GM12878 (cell line): ENCODE measurements at regions not wholly inside any gene's neighbourhood (a gene's known extent, or its start where the extent isn't known, plus 50 kb on each side); places are given as distances from the start of the nearest gene placed in this dataset.
A peak's percentile ranks its signal among the peaks of the same experiment; 100 is the strongest.

ENCODE experiments used
- ATAC-seq: fragments of 200-7000 bp; cut with Tn5 transposase; 3 replicates; pipeline ENCODE4 v1.9.1; 2020; ENCODE audit warnings: mild to moderate bottlenecking, moderate library complexity
- BruUV-seq: library from RNA; stranded (reverse); fragments of 400-500 nt; replicated peaks from 2 replicates; lab custom pipeline; 2021; lab: Mats Ljungman, UMichigan
- CTCF ChIA-PET: fragments of 300-600 bp; sonication (Branson Sonifier 250); formaldehyde crosslinking; extraction: SDS; loops from one replicate; lab custom pipeline; 2021; ENCODE audit warnings: inconsistent platforms; lab: Yijun Ruan, JAX
- POLR2A ChIA-PET: fragments of 350-600 bp; formaldehyde crosslinking; extraction: SDS; loops from one replicate; lab custom pipeline; 2021; ENCODE audit warnings: inconsistent platforms; lab: Charles Lee
- RAD21 ChIA-PET: fragments of 300-600 bp; sonication (Branson Sonifier 250); formaldehyde crosslinking; loops from one replicate; lab custom pipeline; 2023; ENCODE audit warnings: antibody characterized with exemption; ENCODE audit not compliant: unreplicated experiment; lab: Charles Lee
- SMC1A ChIA-PET: fragments of 300-600 bp; sonication (Branson Sonifier 250); formaldehyde crosslinking; loops from one replicate; lab custom pipeline; 2023; ENCODE audit not compliant: unreplicated experiment, uncharacterized antibody; lab: Charles Lee
- DNase-seq: peaks from one replicate; pipeline ENCODE4 v3.0.0-alpha.2; 2011; ENCODE audit warnings: low read depth, low spot score
- FAIRE-seq: peaks from 3 replicates; lab custom pipeline; 2011; peaks lifted over from hg19 to GRCh38; lab: Jason Lieb, UNC
- H2AFZ ChIP-seq: 2 replicates; pipeline ENCODE4 v1.6.0; 2011; ENCODE audit warnings: low read depth, low read length, control low read depth; ENCODE audit not compliant: control insufficient read depth
- H3K27ac ChIP-seq: 2 replicates; pipeline ENCODE4 v1.5.1; 2011; ENCODE audit warnings: control low read depth; ENCODE audit not compliant: control insufficient read depth, insufficient read depth
- H3K27me3 ChIP-seq, 2 experiments: replicated peaks in 1 of 2; 2 replicates each; pipeline versions ENCODE4 v1.6.0 to v1.6.1; 2011; ENCODE audit warnings: low read length in 1 of 2; ENCODE audit not compliant: control insufficient read depth in 2 of 2, insufficient read depth in 2 of 2
- H3K36me3 ChIP-seq, 2 experiments: 2 replicates each; pipeline ENCODE4 v1.5.1; 2011; ENCODE audit warnings: low read length in 1 of 2; ENCODE audit not compliant: control insufficient read depth in 2 of 2, insufficient read depth in 2 of 2
- H3K4me1 ChIP-seq: 2 replicates; pipeline ENCODE4 v1.6.1; 2011; ENCODE audit warnings: mild to moderate bottlenecking, low read length, moderate library complexity, mixed read lengths; ENCODE audit not compliant: control insufficient read depth, insufficient read depth
- H3K4me2 ChIP-seq: 2 replicates; pipeline ENCODE4 v1.6.0; 2011; ENCODE audit warnings: control low read depth; ENCODE audit not compliant: control insufficient read depth, insufficient read depth
- H3K4me3 ChIP-seq: fragments of 200-600 bp; sonication (generic); 2 replicates; pipeline ENCODE4 v1.5.1; 2016
- H3K79me2 ChIP-seq: 2 replicates; pipeline ENCODE4 v1.6.0; 2011; ENCODE audit warnings: low read length; ENCODE audit not compliant: control insufficient read depth, insufficient read depth
- H3K9ac ChIP-seq: 2 replicates; pipeline ENCODE4 v1.8.0; 2011; ENCODE audit warnings: low read length, control low read depth, mixed read lengths; ENCODE audit not compliant: control insufficient read depth, insufficient read depth
- H3K9me3 ChIP-seq: replicated peaks from 3 replicates; pipeline ENCODE4 v1.5.1; 2011; ENCODE audit warnings: mild to moderate bottlenecking, low read length; ENCODE audit not compliant: control insufficient read depth, insufficient read depth
- H4K20me1 ChIP-seq: 2 replicates; pipeline ENCODE4 v1.6.0; 2011; ENCODE audit not compliant: control insufficient read depth, insufficient read depth
- GATAD2B ChIP-seq: fragments of 450-650 bp; conservative IDR thresholded peaks from 2 replicates; pipeline ENCODE4 v1.6.1; 2017; ENCODE audit warnings: low read depth, mild to moderate bottlenecking, moderate library complexity
- RAD21 ChIP-seq: IDR thresholded peaks from 2 replicates; pipeline ENCODE4 v1.6.1; 2011; ENCODE audit warnings: mild to moderate bottlenecking, low read depth, low read length, moderate library complexity; ENCODE audit not compliant: insufficient read depth
- SMAD1 ChIP-seq: fragments of 450-650 bp; IDR thresholded peaks from 2 replicates; pipeline ENCODE4 v1.6.1; 2018; ENCODE audit warnings: mild to moderate bottlenecking, low read depth; ENCODE audit not compliant: partially characterized antibody
- SREBF2 ChIP-seq: IDR thresholded peaks from 2 replicates; pipeline ENCODE4 v1.6.1; 2012; ENCODE audit warnings: mild to moderate bottlenecking, low read length
- ZNF207 ChIP-seq: fragments of 450-650 bp; IDR thresholded peaks from 2 replicates; pipeline ENCODE4 v1.6.1; 2014; ENCODE audit warnings: antibody characterized with exemption, mild to moderate bottlenecking, borderline replicate concordance
- ZNF384 ChIP-seq: IDR thresholded peaks from 2 replicates; pipeline ENCODE4 v1.6.1; 2012; ENCODE audit warnings: low read depth, mild to moderate bottlenecking, low read length, improper control_type of control experiment, borderline replicate concordance
- ZNF622 ChIP-seq: fragments of 450-650 bp; IDR thresholded peaks from 2 replicates; pipeline ENCODE4 v1.6.1; 2017; ENCODE audit warnings: mild to moderate bottlenecking, inconsistent platforms
- WGBS: methylation state at CpG from one replicate; pipeline ENCODE4 v1.1.6; 2016; ENCODE audit warnings: low lambda C conversion rate; ENCODE audit not compliant: insufficient replicate concordance, insufficient coverage; ENCODE audit errors: missing lambda C conversion rate; 5-methylcytosine and 5-hydroxymethylcytosine counted together
- in situ Hi-C: fragments of 300-500 bp; cut with MboI; formaldehyde crosslinking; loops from 9 replicates; pipeline ENCODE4 v1.14.3; 2018; ENCODE audit warnings: mixed read lengths
- intact Hi-C: fragments of 100-400 bp; cut with micrococcal nuclease; formaldehyde crosslinking; loops from one replicate; pipeline ENCODE4 v1.14.2; 2022; ENCODE audit not compliant: unreplicated experiment
- TF ChIP-seq, protein P1 (sequence below): IDR thresholded peaks from 2 replicates; pipeline ENCODE4 v1.6.1; 2012; ENCODE audit warnings: low read depth, low read length, improper control_type of control experiment
- TF ChIP-seq, protein P2 (sequence below): fragments of 450-650 bp; conservative IDR thresholded peaks from 2 replicates; pipeline ENCODE4 v1.6.1; 2017; ENCODE audit warnings: mild to moderate bottlenecking, moderate library complexity
- TF ChIP-seq, protein P3 (sequence below): fragments of 450-650 bp; formaldehyde crosslinking; IDR thresholded peaks from 2 replicates; pipeline ENCODE4 v1.4.0; 2022; ENCODE audit warnings: mild to moderate bottlenecking, moderate library complexity
- TF ChIP-seq, protein P4 (sequence below): IDR thresholded peaks from 2 replicates; pipeline ENCODE4 v1.6.1; 2012; ENCODE audit warnings: low read depth, low read length, improper control_type of control experiment

DNA sequence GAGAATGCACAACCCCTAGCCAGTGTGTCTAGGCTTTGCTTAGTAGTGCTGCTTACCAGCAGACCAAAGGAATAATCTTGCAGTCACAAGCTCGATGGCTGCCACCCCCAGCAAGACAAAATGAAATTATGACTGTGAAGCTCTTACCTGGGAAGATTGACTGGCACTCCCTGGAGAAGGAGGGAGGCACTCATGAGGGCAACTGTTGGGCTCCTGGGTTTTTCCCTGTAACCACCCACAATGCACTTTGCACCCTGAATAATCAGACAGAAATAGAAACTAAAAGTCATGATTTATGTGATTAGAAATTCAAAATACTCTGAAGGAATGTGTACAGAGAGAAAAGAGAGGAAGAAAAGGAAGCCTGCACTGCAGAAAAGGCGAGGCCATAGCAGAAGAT is 144.3 kb upstream of the DGKB start:
- no peak overlapping the region for H3K4me3 ChIP-seq
- FAIRE-seq (no peak), ATAC-seq (peak; percentile 27; the same call in 1 of the 3 replicates), DNase-seq (no peak)
- H3K4me2 ChIP-seq = no peak overlapping the region
- BruUV-seq = no TSS peak
- H3K4me1 ChIP-seq = no peaks in the 10 kb centered on the region
- no peak overlapping the region for H3K9ac ChIP-seq
- H3K27me3 ChIP-seq = no peaks in the 10 kb centered on the region
- H2AFZ ChIP-seq = no peak overlapping the region
- ChIA-PET SMC1A (interaction anchor here (1.2 kb wide), 1 partner anchor 8 kb away, joined by 3 read pairs; no protein-coding TSS in a partner anchor), CTCF (no interaction called here), RAD21 (no interaction called here), POLR2A (no interaction called here)
- H4K20me1 ChIP-seq = no peaks in the 10 kb centered on the region
- no peaks in the 10 kb centered on the region for H3K36me3 ChIP-seq
- 0% methylated on average over 2 of the region's 2 CpGs for WGBS
- H3K9me3 ChIP-seq = no peaks in the 10 kb centered on the region
- intact Hi-C loops = no loop called here
- TF ChIP-seq ZNF207 (no peak), SREBF2 (no peak), ZNF622 (no peak), RAD21 (no peak), GATAD2B (no peak)
- TF ChIP-seq, protein P1, sequence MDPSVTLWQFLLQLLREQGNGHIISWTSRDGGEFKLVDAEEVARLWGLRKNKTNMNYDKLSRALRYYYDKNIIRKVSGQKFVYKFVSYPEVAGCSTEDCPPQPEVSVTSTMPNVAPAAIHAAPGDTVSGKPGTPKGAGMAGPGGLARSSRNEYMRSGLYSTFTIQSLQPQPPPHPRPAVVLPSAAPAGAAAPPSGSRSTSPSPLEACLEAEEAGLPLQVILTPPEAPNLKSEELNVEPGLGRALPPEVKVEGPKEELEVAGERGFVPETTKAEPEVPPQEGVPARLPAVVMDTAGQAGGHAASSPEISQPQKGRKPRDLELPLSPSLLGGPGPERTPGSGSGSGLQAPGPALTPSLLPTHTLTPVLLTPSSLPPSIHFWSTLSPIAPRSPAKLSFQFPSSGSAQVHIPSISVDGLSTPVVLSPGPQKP = no peak
- no peaks in the 10 kb centered on the region for H3K79me2 ChIP-seq
- H3K27ac ChIP-seq = no peak overlapping the region
- in situ Hi-C loops = no loop called here

DNA sequence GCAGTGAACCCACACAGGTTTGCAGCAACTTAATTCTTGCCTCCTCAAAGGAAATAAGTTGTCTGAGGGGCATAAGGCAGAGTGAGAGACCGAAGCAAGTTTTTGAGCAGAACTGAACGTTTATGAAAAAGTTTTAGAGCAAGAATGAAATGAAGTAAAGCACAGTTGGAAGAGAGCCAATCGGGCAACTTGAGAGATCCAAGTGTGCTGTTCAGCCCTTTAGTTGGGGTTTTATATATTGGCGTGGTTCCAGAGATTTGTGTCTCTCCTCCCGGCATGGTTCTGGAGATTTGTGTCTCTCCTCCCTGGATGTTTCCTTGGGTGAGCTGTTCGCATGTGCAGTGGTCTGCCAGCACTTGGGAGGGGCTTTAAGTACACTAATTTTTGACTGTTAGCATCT is 141.4 kb upstream of the DGKB start:
- Histone ChIP-seq H3K27ac (no peak overlapping the region), H4K20me1 (no peaks in the 10 kb centered on the region), H3K9me3 (no peaks in the 10 kb centered on the region), H3K79me2 (no peaks in the 10 kb centered on the region), H3K36me3 (no peaks in the 10 kb centered on the region), H2AFZ (no peak overlapping the region), H3K4me2 (no peak overlapping the region), H3K4me1 (no peaks in the 10 kb centered on the region), H3K4me3 (no peak overlapping the region), H3K9ac (no peak overlapping the region), H3K27me3 (no peaks in the 10 kb centered on the region)
- no peak for ATAC-seq
- SMC1A ChIA-PET = no interaction called here
- CTCF ChIA-PET = no interaction called here
- 14% methylated on average over 6 of the region's 6 CpGs for WGBS
- POLR2A ChIA-PET = no interaction called here
- intact Hi-C loops = no loop called here
- no peak for DNase-seq
- no TSS peak for BruUV-seq
- RAD21 ChIA-PET = no interaction called here
- no peak for FAIRE-seq
- in situ Hi-C loops = no loop called here
- TF ChIP-seq, protein P2, sequence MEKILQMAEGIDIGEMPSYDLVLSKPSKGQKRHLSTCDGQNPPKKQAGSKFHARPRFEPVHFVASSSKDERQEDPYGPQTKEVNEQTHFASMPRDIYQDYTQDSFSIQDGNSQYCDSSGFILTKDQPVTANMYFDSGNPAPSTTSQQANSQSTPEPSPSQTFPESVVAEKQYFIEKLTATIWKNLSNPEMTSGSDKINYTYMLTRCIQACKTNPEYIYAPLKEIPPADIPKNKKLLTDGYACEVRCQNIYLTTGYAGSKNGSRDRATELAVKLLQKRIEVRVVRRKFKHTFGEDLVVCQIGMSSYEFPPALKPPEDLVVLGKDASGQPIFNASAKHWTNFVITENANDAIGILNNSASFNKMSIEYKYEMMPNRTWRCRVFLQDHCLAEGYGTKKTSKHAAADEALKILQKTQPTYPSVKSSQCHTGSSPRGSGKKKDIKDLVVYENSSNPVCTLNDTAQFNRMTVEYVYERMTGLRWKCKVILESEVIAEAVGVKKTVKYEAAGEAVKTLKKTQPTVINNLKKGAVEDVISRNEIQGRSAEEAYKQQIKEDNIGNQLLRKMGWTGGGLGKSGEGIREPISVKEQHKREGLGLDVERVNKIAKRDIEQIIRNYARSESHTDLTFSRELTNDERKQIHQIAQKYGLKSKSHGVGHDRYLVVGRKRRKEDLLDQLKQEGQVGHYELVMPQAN = no peak
- TF ChIP-seq ZNF384 (no peak), SMAD1 (no peak)
- TF ChIP-seq, protein P3, sequence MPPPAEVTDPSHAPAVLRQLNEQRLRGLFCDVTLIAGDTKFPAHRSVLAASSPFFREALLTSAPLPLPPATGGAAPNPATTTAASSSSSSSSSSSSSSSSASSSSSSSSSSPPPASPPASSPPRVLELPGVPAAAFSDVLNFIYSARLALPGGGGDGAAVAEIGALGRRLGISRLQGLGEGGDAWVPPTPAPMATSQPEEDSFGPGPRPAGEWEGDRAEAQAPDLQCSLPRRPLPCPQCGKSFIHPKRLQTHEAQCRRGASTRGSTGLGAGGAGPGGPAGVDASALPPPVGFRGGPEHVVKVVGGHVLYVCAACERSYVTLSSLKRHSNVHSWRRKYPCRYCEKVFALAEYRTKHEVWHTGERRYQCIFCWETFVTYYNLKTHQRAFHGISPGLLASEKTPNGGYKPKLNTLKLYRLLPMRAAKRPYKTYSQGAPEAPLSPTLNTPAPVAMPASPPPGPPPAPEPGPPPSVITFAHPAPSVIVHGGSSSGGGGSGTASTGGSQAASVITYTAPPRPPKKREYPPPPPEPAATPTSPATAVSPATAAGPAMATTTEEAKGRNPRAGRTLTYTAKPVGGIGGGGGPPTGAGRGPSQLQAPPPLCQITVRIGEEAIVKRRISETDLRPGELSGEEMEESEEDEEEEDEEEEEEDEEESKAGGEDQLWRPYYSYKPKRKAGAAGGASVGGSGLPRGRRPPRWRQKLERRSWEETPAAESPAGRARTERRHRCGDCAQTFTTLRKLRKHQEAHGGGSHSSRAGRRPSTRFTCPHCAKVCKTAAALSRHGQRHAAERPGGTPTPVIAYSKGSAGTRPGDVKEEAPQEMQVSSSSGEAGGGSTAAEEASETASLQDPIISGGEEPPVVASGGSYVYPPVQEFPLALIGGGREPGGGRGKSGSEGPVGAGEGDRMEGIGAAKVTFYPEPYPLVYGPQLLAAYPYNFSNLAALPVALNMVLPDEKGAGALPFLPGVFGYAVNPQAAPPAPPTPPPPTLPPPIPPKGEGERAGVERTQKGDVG (CRISPR knock-in tag) = no peak
- TF ChIP-seq, protein P4, sequence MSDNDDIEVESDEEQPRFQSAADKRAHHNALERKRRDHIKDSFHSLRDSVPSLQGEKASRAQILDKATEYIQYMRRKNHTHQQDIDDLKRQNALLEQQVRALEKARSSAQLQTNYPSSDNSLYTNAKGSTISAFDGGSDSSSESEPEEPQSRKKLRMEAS = no peak
